Mammary epithelial cell (primary cell): ENCODE measurements at regions not wholly inside any gene's neighbourhood (a gene's known extent, or its start where the extent isn't known, plus 50 kb on each side); places are given as distances from the start of the nearest gene placed in this dataset.

Experiments used
- CTCF ChIP-seq, 2 donors: IDR thresholded peaks in 1 of 2; conservative IDR thresholded peaks in 1 of 2; 2 replicates each; pipeline ENCODE4 v1.5.1; 2011 to 2012; ENCODE audit warnings: inconsistent platforms in 2 of 2, low read length in 2 of 2, mild to moderate bottlenecking in 2 of 2, control low read depth in 1 of 2, low read depth in 1 of 2; ENCODE audit not compliant: insufficient read depth in 1 of 2; ENCODE audit errors: extremely low read depth in 1 of 2
- EZH2 ChIP-seq: IDR thresholded peaks from 2 replicates; pipeline ENCODE4 v1.6.1; 2012; ENCODE audit warnings: low read length, inconsistent platforms, borderline replicate concordance

GRCh38 chr7:68432585-68432984, 1165.7 kb upstream of the AUTS2 start:
- no peak for TF ChIP-seq CTCF (conservative IDR thresholded peaks at IDR 0.05 in 1 of 2, IDR thresholded peaks at IDR 0.05 in 1 of 2; ENCODE audit: extremely low read depth in 1 of 2, insufficient read depth in 1 of 2, low read depth in 1 of 2, low read length in 2 of 2)
- TF ChIP-seq EZH2: no peak
